ENCODE measurements at regions not wholly inside any gene's neighbourhood (a gene's known extent, or its start where the extent isn't known, plus 50 kb on each side); places are given as distances from the start of the nearest gene placed in this dataset.

DNA sequence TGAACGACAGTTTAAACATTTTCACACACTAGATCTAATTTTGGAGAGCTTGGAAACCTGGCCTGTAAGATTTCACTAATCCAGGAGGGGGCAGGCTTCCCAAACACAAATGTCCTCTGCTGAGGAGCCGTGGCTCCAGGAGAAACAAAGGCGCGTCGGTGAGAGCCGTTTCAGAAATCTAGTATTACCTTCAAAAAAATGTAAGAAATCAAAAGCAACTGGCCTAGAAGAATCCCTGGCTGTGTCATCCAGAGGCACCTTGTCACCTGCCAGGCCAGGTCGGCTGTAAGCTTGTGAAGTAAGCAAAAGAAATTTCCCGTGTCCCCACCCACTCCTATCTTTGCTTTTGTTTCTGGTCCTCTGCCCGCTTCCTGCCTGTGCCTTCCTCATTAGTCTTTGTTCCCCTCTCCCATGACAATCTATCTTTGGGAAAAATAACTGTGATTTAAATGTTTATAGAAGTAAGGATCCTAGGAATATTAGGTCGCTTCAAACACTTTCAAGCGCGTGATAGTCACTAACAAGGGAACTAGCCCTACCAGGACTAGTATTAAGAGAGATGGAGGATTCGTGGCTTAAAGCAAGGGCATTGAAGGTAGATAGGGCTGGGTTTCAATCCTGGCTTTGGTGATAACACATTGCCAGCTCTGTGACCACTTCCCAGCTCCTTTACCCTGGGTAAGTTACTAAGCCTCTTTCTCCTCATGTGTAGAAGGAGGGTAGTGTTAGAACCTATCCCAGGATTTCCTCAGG lies 99.5 kb upstream of the STK39 start:
- Mint-ChIP-seq H3K9me3 (ENCODE audit: low read depth) (no peaks in the 10 kb centered on the region), H3K27ac (ENCODE audit: unreplicated experiment) (peak overlapping the region; percentile 88), H3K4me1 (ENCODE audit: low read depth) (peaks cover 23% of the 10 kb centered on the region), H3K27me3 (ENCODE audit: low read depth) (no peaks in the 10 kb centered on the region), H3K36me3 (ENCODE audit: low read depth) (no peaks in the 10 kb centered on the region), H3K4me3 (ENCODE audit: unreplicated experiment) (peak overlapping the region; percentile 91)
- TF ChIP-seq CTCF (IDR thresholded peaks at IDR 0.05) = peak; percentile 98
- DNase-seq (ENCODE audit: low spot score) = no peak

DNA sequence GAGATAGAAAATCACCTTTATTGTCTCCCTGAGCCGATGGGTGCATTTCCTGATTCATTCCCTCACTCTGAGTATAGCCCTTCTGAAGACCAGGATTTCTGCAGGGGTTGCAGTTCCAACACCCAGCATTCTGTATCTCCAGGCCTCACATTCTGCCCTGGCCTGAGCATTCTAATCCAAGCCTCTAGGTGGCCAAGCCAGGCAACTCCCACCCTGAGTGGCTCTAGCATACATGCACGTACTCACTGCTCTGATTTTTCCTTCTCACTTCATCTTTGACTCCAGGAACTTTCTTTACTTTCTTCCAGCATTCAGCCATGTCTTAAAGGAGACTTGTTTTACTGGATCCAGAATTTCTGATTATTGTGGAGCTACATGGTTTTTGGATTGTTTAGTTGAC lies 100.7 kb upstream of the STK39 start:
- H3K4me1 Mint-ChIP-seq (ENCODE audit: low read depth) = peaks cover 23% of the 10 kb centered on the region
- DNase-seq (ENCODE audit: low spot score) = no peak
- TF ChIP-seq CTCF (IDR thresholded peaks at IDR 0.05) = peak; percentile 73
- H3K27me3 Mint-ChIP-seq (ENCODE audit: low read depth) = no peaks in the 10 kb centered on the region
- H3K36me3 Mint-ChIP-seq (ENCODE audit: low read depth) = peaks cover 1% of the 10 kb centered on the region
- H3K9me3 Mint-ChIP-seq (ENCODE audit: low read depth) = peaks cover 2% of the 10 kb centered on the region
- H3K27ac Mint-ChIP-seq (ENCODE audit: unreplicated experiment) = no peak overlapping the region
- no peak overlapping the region for H3K4me3 Mint-ChIP-seq (ENCODE audit: unreplicated experiment)

DNA sequence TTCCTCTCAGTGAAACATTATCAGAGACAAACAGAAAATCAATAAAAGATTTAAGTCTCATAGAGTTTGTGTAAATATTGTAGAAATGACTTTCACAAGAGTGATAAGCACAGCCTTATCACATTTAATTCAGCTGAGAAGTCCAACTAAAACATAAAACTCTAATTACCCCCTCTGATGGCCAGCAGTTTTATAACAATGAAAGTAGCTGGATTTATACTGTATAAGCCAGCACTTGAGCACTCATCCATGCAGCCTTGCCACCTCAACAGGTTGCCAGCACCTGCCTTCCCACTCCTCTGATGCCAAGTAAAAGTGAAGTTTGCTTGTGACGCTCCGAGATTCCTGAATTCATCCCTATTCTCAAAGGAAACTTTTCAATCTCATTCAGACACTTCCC lies 103.0 kb upstream of the STK39 start:
- no peak for DNase-seq (ENCODE audit: low spot score)
- Mint-ChIP-seq H3K36me3 (ENCODE audit: low read depth) (peaks cover 8% of the 10 kb centered on the region), H3K27me3 (ENCODE audit: low read depth) (peaks cover 2% of the 10 kb centered on the region), H3K4me3 (ENCODE audit: unreplicated experiment) (no peak overlapping the region), H3K27ac (ENCODE audit: unreplicated experiment) (no peak overlapping the region), H3K9me3 (ENCODE audit: low read depth) (peaks cover 10% of the 10 kb centered on the region), H3K4me1 (ENCODE audit: low read depth) (peaks cover 17% of the 10 kb centered on the region)
- TF ChIP-seq CTCF (IDR thresholded peaks at IDR 0.05) = peak; percentile 55

- Mint-ChIP-seq H3K9me3 (ENCODE audit: low read depth) (peaks cover 10% of the 10 kb centered on the region), H3K4me3 (ENCODE audit: unreplicated experiment) (no peak overlapping the region), H3K27me3 (ENCODE audit: low read depth) (peaks cover 5% of the 10 kb centered on the region), H3K4me1 (ENCODE audit: low read depth) (peaks cover 5% of the 10 kb centered on the region), H3K27ac (ENCODE audit: unreplicated experiment) (no peak overlapping the region), H3K36me3 (ENCODE audit: low read depth) (peaks cover 8% of the 10 kb centered on the region)
- TF ChIP-seq CTCF (IDR thresholded peaks at IDR 0.05) = no peak
- DNase-seq (ENCODE audit: low spot score) = no peak
Observed at GRCh38 chr2:168353251-168353650, 102.8 kb upstream of the CERS6 start.

- TF ChIP-seq CTCF (IDR thresholded peaks at IDR 0.05) = no peak
- no peak for DNase-seq (ENCODE audit: low spot score)
- Mint-ChIP-seq H3K4me3 (ENCODE audit: unreplicated experiment) (no peak overlapping the region), H3K27me3 (ENCODE audit: low read depth) (peaks cover 5% of the 10 kb centered on the region), H3K9me3 (ENCODE audit: low read depth) (peaks cover 10% of the 10 kb centered on the region), H3K4me1 (ENCODE audit: low read depth) (peaks cover 5% of the 10 kb centered on the region), H3K27ac (ENCODE audit: unreplicated experiment) (no peak overlapping the region), H3K36me3 (ENCODE audit: low read depth) (peaks cover 8% of the 10 kb centered on the region)
Observed at GRCh38 chr2:168354499-168354898, 101.6 kb upstream of the CERS6 start.
